ES-I3 (cell line): ENCODE measurements at regions not wholly inside any gene's neighbourhood (a gene's known extent, or its start where the extent isn't known, plus 50 kb on each side); places are given as distances from the start of the nearest gene placed in this dataset.
"Not testable (repeated sequence)": the region's sequence is repeated elsewhere in the genome, so short reads cannot be mapped to it uniquely, and the experiment has no call there.

ENCODE experiments used
- H3K36me3 ChIP-seq: 2 replicates; pipeline ENCODE4 v1.6.1; 2013; ENCODE audit warnings: mild to moderate bottlenecking, low read length, control low read depth, moderate library complexity; ENCODE audit not compliant: insufficient read depth
- H3K4me1 ChIP-seq: 2 replicates; pipeline ENCODE4 v1.6.1; 2013; ENCODE audit warnings: mild to moderate bottlenecking, control low read depth, low read length; ENCODE audit not compliant: insufficient read depth
- H3K9ac ChIP-seq: 2 replicates; pipeline ENCODE4 v1.6.1; 2013; ENCODE audit warnings: low read depth, mild to moderate bottlenecking, low read length, moderate library complexity
- H3K9me3 ChIP-seq: 2 replicates; pipeline ENCODE4 v1.6.1; 2013; ENCODE audit warnings: mild to moderate bottlenecking, low read length, moderate library complexity; ENCODE audit not compliant: control insufficient read depth, insufficient read depth

DNA sequence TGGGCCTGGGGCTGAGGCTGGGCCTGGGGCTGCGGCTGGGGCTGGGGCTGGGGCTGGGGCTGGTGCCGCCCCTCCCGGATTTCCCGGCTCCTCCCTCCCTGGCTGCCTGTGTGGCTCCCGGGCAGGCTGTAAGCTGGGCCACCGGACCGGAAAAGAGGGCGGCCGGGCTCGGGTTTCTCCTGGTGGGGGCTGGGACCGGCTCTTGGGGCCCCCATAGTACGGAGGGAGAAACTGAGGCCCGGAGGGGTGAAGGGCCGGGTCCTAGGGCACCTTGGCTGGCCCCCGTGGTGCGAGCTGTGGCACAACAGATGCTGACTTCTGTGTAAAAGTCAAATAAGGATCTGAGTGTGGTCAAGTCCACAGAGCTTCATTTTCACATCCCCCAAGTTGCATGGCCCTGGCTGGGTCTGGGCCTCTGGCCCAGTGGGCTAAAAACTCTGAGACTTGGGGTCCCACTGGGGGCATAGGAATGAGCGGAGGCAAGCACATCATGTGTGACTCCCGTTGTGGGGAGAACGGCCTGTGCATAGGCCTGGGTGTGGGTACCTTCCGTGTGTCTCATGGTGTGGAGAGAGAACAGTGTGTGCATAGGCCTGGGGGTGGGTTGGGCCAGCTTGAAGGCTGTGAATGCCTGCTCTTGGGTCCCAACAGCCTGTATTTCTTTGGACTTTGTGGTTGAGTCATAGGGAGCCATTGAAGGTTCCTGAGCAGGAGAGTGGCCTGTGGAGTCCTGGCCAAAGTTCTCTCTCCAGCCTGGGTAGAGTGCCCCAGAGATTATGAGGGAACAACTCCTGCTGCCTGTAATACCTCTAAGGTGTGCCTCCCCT, 123.9 kb upstream of the CIBAR2 start:
- Histone ChIP-seq H3K9ac (peak overlapping the region; percentile 51; the same call in 1 of the 2 replicates), H3K4me1 (peaks cover 32% of the 10 kb centered on the region; the same call in 1 of the 2 replicates), H3K36me3 (no peaks in the 10 kb centered on the region), H3K9me3 (no peaks in the 10 kb centered on the region)

DNA sequence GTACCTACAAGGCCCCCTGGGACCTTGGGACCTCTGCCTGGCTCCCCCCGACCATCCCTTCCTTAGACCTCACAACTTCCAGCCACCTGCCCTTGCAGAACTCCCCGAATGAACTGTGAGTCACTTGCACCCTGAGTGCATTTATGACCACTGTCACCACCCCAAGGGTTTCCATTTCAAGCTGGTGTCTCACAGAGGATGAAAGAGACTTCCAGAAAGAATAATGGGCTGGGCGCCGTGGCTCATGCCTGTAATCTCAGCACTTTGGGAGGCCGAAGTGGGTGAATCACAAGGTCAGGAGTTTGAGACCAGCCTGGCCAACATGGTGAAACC, 124.5 kb upstream of the CIBAR2 start:
- no peaks in the 10 kb centered on the region for H3K9me3 ChIP-seq
- no peak overlapping the region for H3K9ac ChIP-seq
- peaks cover 37% of the 10 kb centered on the region; the same call in 1 of the 2 replicates for H3K4me1 ChIP-seq
- H3K36me3 ChIP-seq = no peaks in the 10 kb centered on the region

DNA sequence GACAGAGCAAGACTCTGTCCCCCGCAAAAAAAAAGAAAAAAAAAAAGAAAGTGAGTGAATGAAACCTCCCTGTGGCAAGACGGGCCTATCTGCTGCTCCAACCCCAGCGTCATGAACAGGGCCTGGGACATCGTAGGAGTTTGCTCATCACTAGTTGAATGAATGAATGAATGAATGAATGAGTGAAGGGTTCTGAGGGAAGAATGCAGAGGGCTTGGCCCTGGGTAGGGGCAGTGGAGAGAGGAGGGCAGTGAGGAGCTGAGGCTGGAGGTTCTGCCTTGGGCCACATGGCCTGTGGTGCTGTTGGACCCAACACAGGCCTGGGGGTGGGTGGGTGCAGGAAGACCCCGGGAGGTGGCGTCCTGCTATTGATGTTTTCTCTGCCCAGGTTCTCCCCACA, 125.5 kb upstream of the CIBAR2 start:
- Histone ChIP-seq H3K36me3 (no peaks in the 10 kb centered on the region), H3K4me1 (peaks cover 42% of the 10 kb centered on the region; the same call in 1 of the 2 replicates), H3K9me3 (no peaks in the 10 kb centered on the region), H3K9ac (0 out of 2 replicates have a peak overlapping the region, but pooled peaks have one; percentile 2)

DNA sequence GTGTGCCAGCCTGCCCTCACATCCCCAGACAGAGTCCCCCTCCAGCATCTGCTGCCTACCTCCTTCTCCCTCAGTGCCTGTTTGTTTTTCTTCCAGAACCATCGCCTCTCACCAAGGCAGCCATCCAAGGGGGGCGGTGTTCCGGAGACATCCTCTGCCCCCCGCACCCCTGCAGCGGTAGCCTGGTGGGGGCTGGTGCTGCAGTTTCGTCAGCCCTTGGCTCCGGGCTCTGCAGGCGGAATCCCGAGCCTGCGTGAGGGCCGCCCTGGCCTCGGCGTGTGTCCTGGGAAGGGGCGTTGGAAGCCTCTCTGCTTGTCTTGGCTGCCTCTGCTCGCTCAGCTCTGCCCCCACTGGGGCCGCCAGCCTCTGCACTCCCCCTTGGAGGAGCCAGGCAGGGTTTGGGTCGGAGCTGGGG, 126.0 kb upstream of the CIBAR2 start:
- Histone ChIP-seq H3K9me3 (no peaks in the 10 kb centered on the region), H3K4me1 (peaks cover 42% of the 10 kb centered on the region; the same call in 1 of the 2 replicates), H3K36me3 (no peaks in the 10 kb centered on the region), H3K9ac (0 out of 2 replicates have a peak overlapping the region, but pooled peaks have one; percentile 2)

DNA sequence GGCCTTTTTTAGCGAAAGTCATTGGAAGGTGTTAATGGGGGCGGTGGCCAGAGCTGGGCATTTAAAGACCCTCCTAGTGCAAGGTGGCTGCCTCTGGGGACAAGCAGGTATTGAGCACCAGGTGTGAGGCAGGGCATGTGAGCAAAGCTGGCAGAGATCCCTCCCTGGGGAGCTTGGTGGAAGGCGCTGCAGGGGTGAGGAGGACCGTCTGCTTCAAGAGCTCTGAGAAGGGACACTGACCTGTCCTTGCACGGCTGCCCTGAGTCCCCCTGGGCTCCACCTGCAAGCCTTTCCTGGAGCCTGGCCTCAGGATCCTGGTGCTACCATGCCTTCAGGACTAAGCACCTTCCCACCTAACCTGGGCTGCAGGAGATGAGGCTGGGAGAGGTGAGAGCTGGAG, 127.0 kb upstream of the CIBAR2 start:
- H3K9me3 ChIP-seq = no peaks in the 10 kb centered on the region
- peaks cover 42% of the 10 kb centered on the region; the same call in 1 of the 2 replicates for H3K4me1 ChIP-seq
- H3K9ac ChIP-seq = no peak overlapping the region
- no peaks in the 10 kb centered on the region for H3K36me3 ChIP-seq

DNA sequence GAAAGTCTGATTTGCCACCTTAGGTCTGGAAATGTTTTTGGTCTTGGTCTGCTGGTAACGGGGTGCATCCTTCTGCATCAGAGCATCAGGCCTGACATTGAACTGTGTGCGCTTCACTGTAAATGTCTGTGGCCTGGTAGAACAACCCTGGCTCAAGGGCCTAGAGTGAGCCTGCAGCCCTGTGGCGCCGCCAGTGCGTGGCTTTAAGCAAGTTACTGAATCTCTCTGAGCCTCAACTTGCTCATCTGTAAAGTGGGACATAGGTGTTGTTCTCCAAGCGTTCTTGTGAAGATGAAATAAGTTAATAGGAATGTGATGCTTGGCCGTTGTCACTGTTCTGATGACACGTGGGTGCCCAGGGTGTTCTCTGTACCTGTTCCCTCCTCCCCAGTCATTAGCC, 127.6 kb upstream of the CIBAR2 start:
- H3K9ac ChIP-seq = no peak overlapping the region

DNA sequence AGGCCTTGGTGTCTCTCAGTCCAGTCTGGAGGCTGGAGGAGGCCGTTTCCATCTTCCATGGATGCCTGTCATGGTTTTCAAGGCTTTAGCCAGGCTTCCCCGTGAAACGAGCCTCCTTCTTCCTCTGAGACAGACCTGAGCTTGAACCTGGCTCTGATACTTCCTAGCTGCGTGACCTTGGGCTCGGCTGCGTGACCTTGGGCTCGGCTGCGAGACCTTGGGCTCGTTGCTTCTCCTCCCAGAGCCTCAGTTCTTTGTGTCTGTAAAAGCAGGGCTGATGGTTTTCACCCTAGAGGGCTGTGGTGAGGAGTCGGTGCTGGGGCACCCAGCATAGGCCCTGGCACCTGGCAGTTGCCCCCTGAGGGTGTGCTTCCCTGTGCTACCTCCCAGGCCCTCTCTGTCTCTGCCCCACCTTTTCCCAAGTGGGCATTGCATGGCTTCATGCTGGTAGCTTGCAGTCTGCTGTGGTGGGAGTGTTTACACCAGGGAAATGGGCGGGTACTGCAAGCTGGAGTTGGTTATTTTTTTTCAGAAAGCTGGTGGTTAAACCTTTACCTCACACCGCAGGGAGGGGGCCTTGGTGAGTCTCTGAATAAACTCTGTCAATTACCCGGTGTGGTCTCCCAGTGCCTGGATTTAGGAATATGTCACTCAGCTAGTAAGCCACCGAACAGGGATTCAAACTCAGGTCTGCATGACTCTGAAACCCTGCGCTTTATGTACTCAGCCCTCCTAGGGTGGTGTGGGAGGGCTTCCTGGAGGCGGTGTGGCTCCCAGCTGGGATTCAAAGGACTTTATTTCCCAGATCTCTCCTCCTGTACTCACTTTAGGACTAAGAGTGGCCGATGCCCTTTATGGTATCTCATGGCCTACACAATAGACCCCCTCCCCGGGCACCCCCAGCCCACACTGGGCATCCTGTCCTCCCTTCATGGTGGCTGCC, 129.0 kb upstream of the CIBAR2 start:
- Histone ChIP-seq H3K9ac (no peak overlapping the region), H3K9me3 (no peaks in the 10 kb centered on the region), H3K4me1 (peaks cover 44% of the 10 kb centered on the region; the same call in 1 of the 2 replicates), H3K36me3 (no peaks in the 10 kb centered on the region)

More for the DNA sequence above, 127.6 kb upstream of the CIBAR2 start:
- Histone ChIP-seq H3K4me1 (peaks cover 42% of the 10 kb centered on the region; the same call in 1 of the 2 replicates), H3K36me3 (no peaks in the 10 kb centered on the region), H3K9me3 (no peaks in the 10 kb centered on the region)

DNA sequence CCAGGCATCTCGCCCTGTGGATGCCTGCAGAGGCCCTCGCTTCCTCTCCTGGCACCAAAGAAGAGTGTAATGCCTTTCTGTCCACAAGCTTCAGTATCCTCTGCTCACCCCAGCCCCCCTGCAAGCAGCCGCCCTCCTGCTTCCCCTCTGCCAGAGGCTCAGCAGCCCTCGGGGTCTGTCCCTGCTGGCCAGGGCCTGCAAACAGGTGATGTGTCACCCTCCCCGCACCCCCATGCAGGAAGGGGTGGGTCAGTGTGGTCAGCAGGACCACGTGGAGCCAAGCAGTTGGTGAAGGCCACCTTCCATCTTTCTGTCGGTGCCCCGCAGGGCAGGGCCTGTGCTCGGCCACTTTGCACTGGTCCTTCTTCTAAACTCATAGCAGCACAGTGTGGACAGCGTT, 129.9 kb upstream of the CIBAR2 start:
- no peaks in the 10 kb centered on the region for H3K36me3 ChIP-seq
- no peaks in the 10 kb centered on the region for H3K9me3 ChIP-seq
- H3K4me1 ChIP-seq = peaks cover 38% of the 10 kb centered on the region; the same call in 1 of the 2 replicates
- no peak overlapping the region for H3K9ac ChIP-seq

DNA sequence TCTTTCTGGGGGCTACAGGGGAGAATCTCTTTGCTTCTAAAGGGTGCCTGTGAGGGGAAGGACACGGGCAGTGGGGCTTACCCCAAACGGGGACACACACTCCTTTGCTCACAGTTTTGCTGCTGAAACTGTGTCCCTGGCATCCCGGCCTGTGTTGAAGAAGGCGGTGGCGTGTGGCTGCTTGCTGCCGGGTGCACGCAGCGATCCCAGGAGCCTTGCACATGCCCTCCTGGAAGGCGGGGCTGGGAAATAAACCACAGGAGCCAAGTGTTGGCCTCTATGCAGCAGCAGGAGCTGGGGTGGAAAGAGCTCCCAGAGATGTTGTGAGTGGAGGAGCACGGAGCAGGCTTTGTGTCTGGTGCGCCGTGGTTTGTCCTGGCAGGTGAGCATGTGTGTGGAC, 131.0 kb upstream of the CIBAR2 start:
- peaks cover 33% of the 10 kb centered on the region; the same call in 1 of the 2 replicates for H3K4me1 ChIP-seq
- H3K9me3 ChIP-seq = no peaks in the 10 kb centered on the region
- H3K9ac ChIP-seq = no peak overlapping the region
- H3K36me3 ChIP-seq = no peaks in the 10 kb centered on the region

DNA sequence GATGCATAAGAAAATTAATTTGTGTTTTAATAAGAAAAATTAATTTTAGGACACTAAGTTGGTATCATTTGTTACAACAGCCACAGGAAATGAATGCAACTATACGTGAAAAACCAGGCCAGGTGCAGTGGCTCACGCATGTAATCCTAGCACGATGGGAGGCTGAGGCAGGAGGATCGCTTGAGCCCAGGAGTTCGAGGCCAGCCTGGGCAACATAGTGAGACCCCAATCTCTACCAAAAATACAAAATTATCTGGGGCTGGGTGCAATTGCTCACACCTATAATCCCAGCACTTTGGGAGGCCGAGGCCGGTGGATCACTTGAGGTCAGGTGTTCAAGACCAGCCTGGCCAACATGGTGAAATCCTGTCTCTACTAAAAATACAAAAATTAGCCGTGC, 132.2 kb upstream of the CIBAR2 start:
- peaks cover 25% of the 10 kb centered on the region; the same call in 1 of the 2 replicates for H3K4me1 ChIP-seq
- H3K9me3 ChIP-seq, H3K9ac ChIP-seq, H3K36me3 ChIP-seq: not testable (repeated sequence)

DNA sequence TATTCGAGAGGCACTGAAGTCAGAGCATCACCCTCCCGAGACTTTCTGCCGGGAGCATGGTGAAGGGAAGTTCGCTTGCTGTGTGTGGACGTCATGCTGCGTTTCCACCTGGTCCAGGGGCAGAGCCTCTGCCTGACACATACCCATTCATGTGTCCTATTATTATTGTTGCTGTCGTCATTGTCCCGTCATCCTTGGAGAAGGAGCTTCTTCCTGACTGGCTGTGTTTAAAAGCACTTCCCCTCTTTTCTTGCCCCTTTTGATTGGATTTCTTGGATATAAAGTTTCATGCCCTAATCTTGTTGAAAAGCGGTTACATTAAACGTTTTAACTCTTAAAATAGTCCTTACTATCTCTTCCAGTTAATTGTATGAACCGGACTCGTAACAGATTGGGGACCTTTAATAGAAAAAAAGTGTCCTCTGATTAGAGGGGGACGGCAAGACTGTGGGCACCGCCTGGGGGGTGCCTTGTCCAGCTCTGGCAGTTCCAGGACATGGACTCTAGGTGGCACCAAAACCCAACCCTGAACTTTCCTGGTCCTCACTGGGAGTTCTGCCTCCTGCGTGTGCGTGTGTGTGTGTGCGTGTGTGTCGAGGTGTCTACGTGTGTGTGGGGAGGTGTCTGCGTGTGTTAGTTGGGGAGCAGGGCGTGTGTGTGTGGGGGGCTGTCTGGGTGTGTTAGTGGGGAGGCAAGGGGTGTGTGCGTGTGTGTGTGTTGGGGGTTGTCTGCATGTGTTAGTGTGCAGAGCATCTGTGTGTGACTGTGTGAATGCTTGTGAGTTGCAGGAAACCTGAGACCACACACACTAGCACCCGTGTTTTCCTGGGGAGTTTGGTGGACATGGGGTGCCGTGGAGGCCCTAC, 133.3 kb upstream of the CIBAR2 start:
- no peak overlapping the region for H3K9ac ChIP-seq
- H3K4me1 ChIP-seq = peaks cover 20% of the 10 kb centered on the region; the same call in 1 of the 2 replicates
- H3K36me3 ChIP-seq = no peaks in the 10 kb centered on the region
- H3K9me3 ChIP-seq = no peaks in the 10 kb centered on the region

DNA sequence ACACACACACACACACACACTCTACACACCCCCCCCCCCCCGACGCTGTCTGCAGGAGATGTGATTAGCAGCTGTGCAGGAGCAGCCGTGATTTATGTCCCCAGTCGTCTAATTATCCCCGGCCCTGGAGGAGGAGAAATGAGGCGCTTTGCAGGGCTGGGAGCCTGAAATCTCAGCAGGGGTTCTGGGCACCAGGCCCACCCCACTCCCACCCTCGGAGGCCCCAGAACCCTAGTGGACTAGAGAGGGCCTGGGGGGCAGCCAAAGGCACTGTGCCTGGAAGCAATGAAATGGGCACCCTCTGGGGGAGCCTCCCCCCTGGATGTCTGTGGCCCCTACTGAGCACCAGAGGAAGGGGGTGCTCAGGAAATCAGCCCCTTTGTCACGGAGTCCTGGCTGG, 134.2 kb upstream of the CIBAR2 start:
- Histone ChIP-seq H3K9me3 (no peaks in the 10 kb centered on the region), H3K4me1 (peaks cover 11% of the 10 kb centered on the region; the same call in 1 of the 2 replicates), H3K9ac (no peak overlapping the region), H3K36me3 (no peaks in the 10 kb centered on the region)

DNA sequence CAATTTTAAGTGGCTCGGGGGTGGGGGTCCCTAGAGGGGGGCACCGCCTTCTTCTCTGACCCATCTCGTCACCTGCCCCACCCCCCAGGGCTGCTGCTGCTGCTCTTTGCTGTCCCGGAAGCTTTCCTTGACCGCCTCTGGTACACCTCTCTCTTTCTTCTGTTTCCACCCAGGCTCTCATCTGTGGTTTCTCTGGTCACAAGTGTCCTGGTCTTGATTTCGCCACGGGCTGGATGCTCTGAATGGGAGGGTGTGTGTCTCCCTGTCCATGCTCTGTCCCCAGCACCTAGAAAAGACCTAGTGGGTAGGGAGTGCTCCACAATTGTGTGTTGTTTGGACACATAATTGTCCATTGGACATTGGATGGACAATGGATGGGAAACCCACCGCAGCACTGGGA, 134.7 kb upstream of the CIBAR2 start:
- no peak overlapping the region for H3K9ac ChIP-seq
- H3K36me3 ChIP-seq = no peaks in the 10 kb centered on the region
- no peaks in the 10 kb centered on the region for H3K9me3 ChIP-seq
- peaks cover 6% of the 10 kb centered on the region; the same call in 1 of the 2 replicates for H3K4me1 ChIP-seq

DNA sequence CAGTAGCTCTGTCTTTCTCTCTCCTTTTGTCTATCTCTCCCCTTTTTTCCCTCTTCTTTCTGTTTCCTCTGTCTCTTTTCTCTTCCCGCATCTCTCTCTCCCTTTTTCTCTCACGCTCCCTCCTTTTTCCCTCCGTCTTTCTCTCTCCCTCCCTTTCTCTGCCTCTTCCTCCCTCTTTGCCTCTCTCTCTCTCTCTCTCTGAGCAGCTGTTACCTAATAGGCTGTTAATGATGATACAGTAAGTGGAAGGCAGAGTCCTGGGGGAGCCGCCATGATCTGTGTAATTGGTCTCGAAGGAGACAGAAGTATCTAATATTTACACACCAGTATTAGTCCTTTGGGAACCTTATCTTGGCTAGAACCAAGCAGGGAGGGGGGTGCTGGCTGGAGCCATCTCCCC, 136.1 kb upstream of the CIBAR2 start:
- no peaks in the 10 kb centered on the region for H3K36me3 ChIP-seq
- peaks cover 5% of the 10 kb centered on the region; the same call in 1 of the 2 replicates for H3K4me1 ChIP-seq
- no peak overlapping the region for H3K9ac ChIP-seq
- H3K9me3 ChIP-seq = no peaks in the 10 kb centered on the region
